Natural killer cell (primary cell): ENCODE measurements at regions not wholly inside any gene's neighbourhood (a gene's known extent, or its start where the extent isn't known, plus 50 kb on each side); places are given as distances from the start of the nearest gene placed in this dataset.
"Not testable (repeated sequence)": the region's sequence is repeated elsewhere in the genome, so short reads cannot be mapped to it uniquely, and the experiment has no call there.

Experiments
- ATAC-seq, 3 donors: fragments of 150-1000 bp in 2 of 3; fragments of 200-7000 bp in 1 of 3; cut with Tn5 transposase; 1 replicate in 1 of 3; 2 replicates in 2 of 3; pipeline ENCODE4 v1.10.0; 2021; ENCODE audit warnings: mild to moderate bottlenecking in 2 of 3, moderate library complexity in 2 of 3
- DNase-seq, 2 donors: peaks; one replicate each; pipeline versions ENCODE4 v3.0.0 to v3.0.0-alpha.2; 2013 to 2021; ENCODE audit warnings: mixed read lengths in 1 of 2
- H3K27ac ChIP-seq: one replicate; pipeline ENCODE4 v1.5.1; 2013; ENCODE audit warnings: mild to moderate bottlenecking, low read length
- H3K27me3 ChIP-seq: one replicate; pipeline ENCODE4 v1.6.1; 2013; ENCODE audit warnings: low read length; ENCODE audit not compliant: control insufficient read depth, insufficient read depth
- H3K36me3 ChIP-seq: one replicate; pipeline ENCODE4 v1.6.1; 2013; ENCODE audit warnings: low read length; ENCODE audit not compliant: control insufficient read depth, insufficient read depth
- H3K4me1 ChIP-seq: one replicate; pipeline ENCODE4 v1.6.1; 2013; ENCODE audit warnings: low read length; ENCODE audit not compliant: control insufficient read depth, insufficient read depth
- H3K4me3 ChIP-seq: one replicate; pipeline ENCODE4 v1.5.1; 2013; ENCODE audit warnings: low read length
- H3K9me3 ChIP-seq: one replicate; pipeline ENCODE4 v1.6.1; 2013; ENCODE audit warnings: low read length; ENCODE audit not compliant: control insufficient read depth, insufficient read depth
- H3K27ac Mint-ChIP-seq, 2 donors: one replicate each; pipeline ENCODE4 v1.8.0; 2022; ENCODE audit warnings: mild to moderate bottlenecking in 2 of 2, mixed read lengths in 2 of 2, moderate library complexity in 1 of 2
- H3K27me3 Mint-ChIP-seq, 2 donors: one replicate each; pipeline ENCODE4 v1.8.0; 2022; ENCODE audit warnings: low read depth in 2 of 2, mixed read lengths in 2 of 2
- H3K36me3 Mint-ChIP-seq: one replicate; pipeline ENCODE4 v1.8.0; 2022; ENCODE audit warnings: mixed read lengths
- H3K4me1 Mint-ChIP-seq, 2 donors: one replicate each; pipeline ENCODE4 v1.8.0; 2022; ENCODE audit warnings: mixed read lengths in 2 of 2
- H3K4me3 Mint-ChIP-seq: one replicate; pipeline ENCODE4 v1.8.0; 2022; ENCODE audit warnings: mild to moderate bottlenecking, moderate library complexity, mixed read lengths
- H3K9me3 Mint-ChIP-seq, 2 donors: one replicate each; pipeline ENCODE4 v1.8.0; 2022; ENCODE audit warnings: mixed read lengths in 2 of 2
- CTCF ChIP-seq: fragments of 200-600 bp; IDR thresholded peaks from one replicate; pipeline ENCODE4 v1.8.0; 2022; ENCODE audit warnings: antibody characterized with exemption
- WGBS: methylation state at CpG from one replicate; pipeline ENCODE4 v1.1.7; 2013; ENCODE audit warnings: missing lambda C conversion rate; ENCODE audit not compliant: insufficient coverage; 5-methylcytosine and 5-hydroxymethylcytosine counted together
- intact Hi-C: fragments of 100-400 bp; cut with micrococcal nuclease; formaldehyde crosslinking; loops from one replicate; pipeline ENCODE4 v1.14.2; 2022

- Histone ChIP-seq H3K4me1 (no peaks in the 10 kb centered on the region), H3K9me3 (peaks cover 4% of the 10 kb centered on the region), H3K27me3 (no peaks in the 10 kb centered on the region), H3K27ac (no peak overlapping the region), H3K36me3 (no peaks in the 10 kb centered on the region), H3K4me3 (no peak overlapping the region)
- ATAC-seq (no peak), DNase-seq (no peak)
- Mint-ChIP-seq H3K27ac (no peak overlapping the region), H3K9me3 (peaks cover 17 to 31% of the 10 kb centered on the region in 2 donors), H3K27me3 (no peaks in the 10 kb centered on the region), H3K4me3 (no peak overlapping the region), H3K36me3 (no peaks in the 10 kb centered on the region), H3K4me1 (no peaks in the 10 kb centered on the region)
- 88% methylated on average over 6 of the region's 6 CpGs for WGBS
- intact Hi-C loops, result no loop called here
- TF ChIP-seq CTCF, result no peak
Measured at GRCh38 chr4:188434643-188435042, 295.4 kb downstream of the TRIML1 start.

DNA sequence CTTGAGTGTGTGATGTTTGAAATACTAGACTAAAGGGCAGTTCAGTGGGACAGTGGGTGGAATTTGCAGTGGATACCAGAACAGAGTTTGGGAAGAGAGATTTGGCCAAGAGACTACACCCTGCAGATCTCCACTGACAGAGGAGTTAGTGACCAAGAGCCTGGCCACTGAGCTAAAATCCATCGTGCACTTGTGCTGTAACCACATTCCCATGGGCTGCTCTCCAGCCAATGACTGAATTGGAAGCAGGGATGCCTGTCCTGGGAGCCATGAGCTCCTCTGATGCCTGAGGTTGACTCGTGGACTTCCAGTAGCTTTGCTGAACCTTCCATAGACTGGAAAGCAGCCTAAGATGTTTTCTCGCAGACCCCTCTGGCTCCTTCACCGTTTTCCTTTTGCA lies 296.1 kb downstream of the TRIML1 start:
- no peaks in the 10 kb centered on the region for H3K4me1 Mint-ChIP-seq
- Histone ChIP-seq H3K36me3 (no peaks in the 10 kb centered on the region), H3K27ac (no peak overlapping the region), H3K4me3 (no peak overlapping the region), H3K27me3 (no peaks in the 10 kb centered on the region), H3K4me1 (no peaks in the 10 kb centered on the region), H3K9me3 (peaks cover 9% of the 10 kb centered on the region)
- no peak overlapping the region for H3K4me3 Mint-ChIP-seq
- intact Hi-C loops, result no loop called here
- H3K9me3 Mint-ChIP-seq, result peaks cover 17 to 29% of the 10 kb centered on the region in 2 donors
- no peaks in the 10 kb centered on the region for H3K27me3 Mint-ChIP-seq
- TF ChIP-seq CTCF, result no peak
- ATAC-seq (no peak), DNase-seq (no peak)
- H3K36me3 Mint-ChIP-seq, result no peaks in the 10 kb centered on the region
- H3K27ac Mint-ChIP-seq, result no peak overlapping the region
- WGBS, result 75% methylated on average over 4 of the region's 4 CpGs

GRCh38 chr4:188437535-188437934 lies 298.3 kb downstream of the TRIML1 start:
- Mint-ChIP-seq H3K27ac (no peak overlapping the region), H3K9me3 (peaks cover 8 to 15% of the 10 kb centered on the region in 2 donors), H3K27me3 (no peaks in the 10 kb centered on the region), H3K4me1 (no peaks in the 10 kb centered on the region), H3K4me3 (no peak overlapping the region), H3K36me3 (no peaks in the 10 kb centered on the region)
- WGBS, result no CpG with 5 or more reads among the region's 5 CpGs
- intact Hi-C loops, result no loop called here
- no peak overlapping the region for H3K4me3 ChIP-seq
- DNase-seq (no peak), ATAC-seq (no peak)
- no peak for TF ChIP-seq CTCF
- no peaks in the 10 kb centered on the region for H3K27me3 ChIP-seq
- H3K9me3 ChIP-seq, result peaks cover 9% of the 10 kb centered on the region
- no peak overlapping the region for H3K27ac ChIP-seq
- H3K4me1 ChIP-seq, result no peaks in the 10 kb centered on the region
- H3K36me3 ChIP-seq, result no peaks in the 10 kb centered on the region

- H3K4me1 Mint-ChIP-seq, H3K36me3 ChIP-seq, H3K4me3 Mint-ChIP-seq, H3K36me3 Mint-ChIP-seq, ATAC-seq, H3K4me3 ChIP-seq, H3K27ac ChIP-seq, H3K27me3 Mint-ChIP-seq, H3K27me3 ChIP-seq, H3K27ac Mint-ChIP-seq, DNase-seq, H3K4me1 ChIP-seq, intact Hi-C loops, H3K9me3 ChIP-seq: not testable (repeated sequence)
- 90% methylated on average over 4 of the region's 5 CpGs for WGBS
- peaks cover 6 to 14% of the 10 kb centered on the region in 2 donors for H3K9me3 Mint-ChIP-seq
Measured at GRCh38 chr4:188438391-188438824, 299.2 kb downstream of the TRIML1 start.
